22Rv1 (cell line): ENCODE measurements at regions not wholly inside any gene's neighbourhood (a gene's known extent, or its start where the extent isn't known, plus 50 kb on each side); places are given as distances from the start of the nearest gene placed in this dataset.

Experiments used
- H3K27ac ChIP-seq: fragments of 450-650 bp; 2 replicates; pipeline ENCODE4 v1.5.1; 2017
- CTCF ChIP-seq: fragments of 450-650 bp; IDR thresholded peaks from 2 replicates; pipeline ENCODE4 v1.5.1; 2017; ENCODE audit warnings: mild to moderate bottlenecking
- ZFX ChIP-seq: fragments of 450-650 bp; IDR thresholded peaks from 2 replicates; pipeline ENCODE4 v1.6.1; 2017; ENCODE audit warnings: antibody characterized with exemption, borderline replicate concordance

DNA sequence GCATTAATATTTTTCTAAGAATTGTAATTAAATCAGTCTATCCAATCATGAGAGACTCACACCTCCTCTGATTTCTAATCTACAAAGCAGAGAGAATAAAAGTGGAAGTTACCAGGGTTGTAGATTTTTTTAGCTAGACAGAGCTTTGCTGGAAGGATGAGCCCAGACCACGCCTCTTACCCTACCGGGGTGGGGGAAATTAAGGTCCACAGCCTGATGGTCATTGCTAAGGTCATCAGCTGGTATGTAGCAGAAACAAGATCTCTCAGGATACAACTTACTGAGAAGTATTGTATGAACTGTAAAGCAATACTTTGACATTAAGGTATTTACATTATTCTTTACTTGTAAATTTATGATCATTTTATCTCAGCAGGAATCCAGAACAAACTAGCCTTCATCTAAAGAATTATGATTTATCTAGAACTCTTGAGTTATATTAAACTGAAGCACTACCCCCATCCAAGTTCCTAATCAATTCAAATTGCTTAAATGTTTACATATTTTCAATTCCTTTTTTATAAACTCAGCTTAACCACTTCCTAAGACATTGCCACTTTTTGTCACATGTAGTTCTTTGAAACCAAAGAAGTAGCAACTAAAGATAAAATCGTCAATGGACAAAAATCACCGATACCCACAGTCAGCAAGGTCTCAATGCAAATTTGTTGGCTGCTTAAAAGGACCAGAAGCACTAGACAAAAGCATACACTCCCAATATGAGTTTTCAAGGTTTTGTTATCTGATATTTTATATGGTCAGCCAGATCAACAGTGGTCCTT is 225.8 kb upstream of the DAPK1 start:
- no peak overlapping the region for H3K27ac ChIP-seq
- TF ChIP-seq ZFX, result no peak

- TF ChIP-seq CTCF, result no peak
- no peak for TF ChIP-seq ZFX
- H3K27ac ChIP-seq, result no peak overlapping the region
Observed at GRCh38 chr9:87275047-87275725, 222.5 kb upstream of the DAPK1 start.

GRCh38 chr9:87276327-87276841 is 221.3 kb upstream of the DAPK1 start:
- no peak overlapping the region for H3K27ac ChIP-seq
- TF ChIP-seq ZFX, result no peak
- no peak for TF ChIP-seq CTCF

DNA sequence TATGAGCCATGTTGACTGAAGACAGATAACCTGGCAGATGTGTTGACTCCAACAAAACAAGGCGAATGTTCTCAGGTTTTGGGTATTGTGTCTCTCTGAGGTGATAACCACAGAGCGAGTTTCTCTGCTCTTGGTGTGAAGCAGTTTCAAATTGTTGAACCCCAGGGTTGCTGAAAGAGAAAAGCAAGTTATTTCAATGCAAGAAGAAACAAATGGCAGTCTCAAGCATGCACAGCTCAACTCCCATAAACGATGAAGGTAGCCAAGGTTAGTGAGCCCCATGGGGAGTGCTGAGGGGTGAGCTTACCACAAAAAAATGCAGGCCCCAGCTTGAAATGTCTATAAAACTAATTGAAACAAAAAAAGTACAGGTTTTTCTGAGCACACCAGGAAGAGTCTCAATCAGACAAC is 220.8 kb upstream of the DAPK1 start:
- TF ChIP-seq CTCF (no peak), ZFX (no peak)
- no peak overlapping the region for H3K27ac ChIP-seq

GRCh38 chr9:87277346-87277745 is 220.3 kb upstream of the DAPK1 start:
- no peak overlapping the region for H3K27ac ChIP-seq
- TF ChIP-seq ZFX (no peak), CTCF (no peak)

DNA sequence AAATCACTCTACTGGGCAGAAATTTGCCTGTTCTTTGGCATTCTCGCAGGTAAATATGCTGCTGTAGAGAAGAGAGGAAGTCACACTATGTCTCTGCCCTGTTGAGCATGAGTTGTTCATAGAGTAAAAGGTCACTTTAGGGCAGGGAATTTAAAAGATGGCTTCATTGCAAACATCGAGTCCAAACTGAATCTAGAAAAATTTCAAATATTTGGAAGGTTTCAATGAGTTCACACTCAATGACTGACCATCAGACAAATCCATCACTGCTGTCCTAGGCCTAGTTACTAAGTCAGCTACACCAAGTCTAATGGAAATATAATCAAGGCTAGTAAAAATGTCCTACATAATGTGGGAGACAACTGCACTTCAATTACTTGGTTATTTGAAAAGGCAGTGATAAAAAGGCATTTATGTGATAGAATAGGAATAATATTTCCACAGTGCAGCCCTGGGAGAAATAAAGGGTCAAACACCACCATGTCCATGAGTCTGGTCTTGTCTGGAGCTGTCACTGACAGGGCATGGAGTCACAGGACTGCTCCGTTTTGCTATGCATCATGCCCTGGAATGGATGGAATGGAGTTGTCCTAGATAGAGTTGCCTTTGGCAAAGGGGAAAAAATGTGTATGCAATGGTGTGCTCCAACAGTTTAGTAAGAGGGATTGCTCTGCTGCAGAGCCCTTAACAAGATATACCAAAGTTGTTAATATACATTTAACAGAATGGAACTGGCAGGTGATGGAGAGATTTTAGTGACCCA is 218.5 kb upstream of the DAPK1 start:
- no peak for TF ChIP-seq CTCF
- no peak for TF ChIP-seq ZFX
- no peak overlapping the region for H3K27ac ChIP-seq

- H3K27ac ChIP-seq, result no peak overlapping the region
- TF ChIP-seq ZFX (no peak), CTCF (no peak)
Observed at GRCh38 chr9:87280421-87280820, 217.2 kb upstream of the DAPK1 start.
